GM18951 (cell line): ENCODE measurements at regions not wholly inside any gene's neighbourhood (a gene's known extent, or its start where the extent isn't known, plus 50 kb on each side); places are given as distances from the start of the nearest gene placed in this dataset.
A peak's percentile ranks its signal among the peaks of the same experiment; 100 is the strongest.

Source experiments
- POLR2A ChIP-seq: IDR thresholded peaks from 4 replicates; pipeline ENCODE4 v1.6.1; 2011; ENCODE audit warnings: mild to moderate bottlenecking; ENCODE audit not compliant: insufficient read length, insufficient read depth; ENCODE audit errors: extremely low read depth
- in situ Hi-C: fragments of 300-500 bp; cut with MboI; formaldehyde crosslinking; loops from one replicate; pipeline ENCODE4 v1.12.0; 2022; ENCODE audit warnings: low sequenced_read_pairs, mixed read lengths, inconsistent platforms; ENCODE audit not compliant: unreplicated experiment

DNA sequence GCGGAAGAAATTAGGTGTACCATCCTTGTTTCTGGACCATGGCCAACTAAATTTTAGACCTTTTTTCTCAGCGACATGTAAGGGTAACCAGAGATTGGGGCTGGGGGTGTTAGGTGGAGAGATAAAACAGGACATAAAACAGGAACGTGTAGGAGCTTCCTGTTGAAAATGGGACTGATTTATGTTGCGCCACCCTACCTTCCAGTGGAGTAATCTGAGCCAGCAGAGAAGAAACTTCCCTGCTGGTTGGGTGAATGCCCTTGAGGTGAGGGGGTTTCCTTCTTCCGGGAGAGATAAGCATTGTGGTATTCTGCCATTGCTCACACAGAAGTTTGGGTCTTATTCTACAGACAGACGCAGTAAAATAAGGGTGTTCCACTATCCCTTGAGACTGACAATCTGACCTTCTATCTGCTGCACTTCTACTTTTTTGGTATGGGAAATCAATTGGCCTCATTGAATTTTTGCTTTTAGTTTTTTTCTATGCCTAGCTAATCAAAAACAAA lies 417.6 kb downstream of the PCNX1 start:
- TF ChIP-seq POLR2A, result peak; percentile 20
- in situ Hi-C loops, result loop anchor here (10.0 kb wide), 2 partner anchors 70 to 410 kb away; no protein-coding TSS in a partner anchor

DNA sequence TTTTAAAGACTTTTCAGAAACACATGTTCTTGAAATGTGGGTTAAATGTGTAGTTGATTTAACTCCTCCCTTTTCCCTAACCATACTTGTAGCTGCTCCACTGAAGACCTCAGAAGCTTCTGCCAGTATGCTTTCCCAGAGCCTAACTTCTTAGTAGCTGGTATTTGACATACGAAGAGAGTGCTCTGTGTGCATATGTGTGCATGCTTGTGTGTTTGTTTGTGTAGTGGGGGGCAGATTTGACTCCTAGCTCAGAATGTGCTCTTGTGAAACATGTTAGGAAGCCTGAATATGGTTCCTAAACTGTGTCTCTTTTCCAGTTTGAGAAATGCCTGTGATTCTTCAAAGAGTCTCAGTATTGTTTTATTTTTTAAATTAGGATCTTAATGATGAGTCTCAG lies 420.4 kb downstream of the PCNX1 start:
- TF ChIP-seq POLR2A, result no peak
- in situ Hi-C loops, result loop anchor here (10.0 kb wide), 2 partner anchors 67 to 407 kb away; no protein-coding TSS in a partner anchor

DNA sequence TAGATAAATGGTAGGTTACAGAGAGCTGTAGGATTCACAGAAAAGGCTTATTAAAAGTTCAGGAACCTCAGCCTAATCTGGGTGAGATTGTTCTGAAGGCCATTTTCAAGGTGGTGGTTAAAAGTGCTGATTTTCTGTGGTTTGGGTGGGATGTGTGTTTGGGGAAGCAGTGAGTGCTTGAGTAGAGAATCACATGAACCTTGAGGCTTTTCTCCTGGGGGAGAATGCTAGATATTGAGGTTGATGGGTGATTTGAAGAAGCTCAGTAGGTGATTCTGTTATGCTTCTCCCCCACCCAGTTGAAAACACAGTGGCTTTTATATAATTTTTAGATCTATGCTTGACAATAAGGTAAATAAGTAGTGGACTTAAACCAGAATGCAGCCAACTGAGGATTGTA lies 420.9 kb downstream of the PCNX1 start:
- in situ Hi-C loops, result loop anchor here (10.0 kb wide), 2 partner anchors 67 to 407 kb away; no protein-coding TSS in a partner anchor
- TF ChIP-seq POLR2A, result no peak

DNA sequence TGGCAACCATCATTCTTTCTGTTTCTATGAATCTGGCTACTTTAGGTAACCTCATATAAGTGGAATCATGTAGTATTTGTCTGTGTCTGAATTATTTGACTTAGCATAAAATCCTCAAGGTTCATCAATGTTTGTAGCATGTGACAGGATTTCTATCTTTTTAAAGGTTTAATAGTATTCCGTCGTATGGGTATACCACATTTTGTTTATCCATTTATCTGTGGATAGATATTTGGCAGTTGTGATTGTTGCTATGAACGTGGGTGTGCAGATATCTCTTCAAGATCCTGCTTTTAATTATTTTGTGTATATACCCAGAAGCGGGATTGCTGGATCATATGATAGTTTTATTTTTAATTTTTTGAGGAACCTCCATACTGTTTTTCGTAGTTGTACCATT lies 421.7 kb downstream of the PCNX1 start:
- in situ Hi-C loops, result loop anchor here (10.0 kb wide), 2 partner anchors 66 to 406 kb away; no protein-coding TSS in a partner anchor
- no peak for TF ChIP-seq POLR2A

DNA sequence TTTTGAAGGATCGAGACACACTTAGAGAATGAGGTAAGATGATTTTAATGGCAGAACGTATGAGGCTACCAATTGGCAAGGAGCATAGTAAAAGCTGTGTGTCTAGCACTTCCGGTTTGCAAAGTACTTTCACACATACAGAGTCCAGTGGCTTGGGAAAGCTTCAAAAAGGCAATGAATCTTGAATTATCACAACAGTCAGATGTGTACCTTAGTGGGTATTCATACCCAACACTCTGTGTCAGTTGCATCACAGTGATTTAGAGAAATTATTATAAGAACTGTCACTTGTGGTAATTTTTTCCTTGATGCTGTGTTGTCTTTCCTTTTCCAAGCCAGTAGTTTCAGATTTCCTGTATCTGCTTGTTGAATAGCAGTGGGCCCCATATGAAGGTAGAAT lies 424.1 kb downstream of the PCNX1 start:
- in situ Hi-C loops, result no loop called here
- TF ChIP-seq POLR2A, result no peak

DNA sequence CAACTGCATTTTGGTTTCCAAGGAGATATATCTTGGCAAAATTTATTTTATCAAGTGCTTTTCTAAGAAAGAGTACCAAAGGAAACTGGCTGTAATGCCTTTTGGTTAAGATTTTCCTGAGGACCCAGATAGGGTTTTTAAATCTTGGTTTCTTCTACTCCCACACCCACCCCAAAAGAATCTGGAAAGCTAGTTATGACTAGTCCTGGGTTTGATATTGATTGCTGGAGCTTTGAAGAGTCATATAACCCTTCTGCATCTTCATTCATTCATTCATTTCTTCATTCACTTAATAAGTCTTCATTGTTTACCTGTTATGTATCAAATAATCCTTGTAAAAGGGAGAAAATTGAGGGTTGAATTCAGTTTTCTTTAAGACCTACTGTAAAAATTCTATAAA lies 425.2 kb downstream of the PCNX1 start:
- TF ChIP-seq POLR2A, result no peak
- in situ Hi-C loops, result no loop called here

DNA sequence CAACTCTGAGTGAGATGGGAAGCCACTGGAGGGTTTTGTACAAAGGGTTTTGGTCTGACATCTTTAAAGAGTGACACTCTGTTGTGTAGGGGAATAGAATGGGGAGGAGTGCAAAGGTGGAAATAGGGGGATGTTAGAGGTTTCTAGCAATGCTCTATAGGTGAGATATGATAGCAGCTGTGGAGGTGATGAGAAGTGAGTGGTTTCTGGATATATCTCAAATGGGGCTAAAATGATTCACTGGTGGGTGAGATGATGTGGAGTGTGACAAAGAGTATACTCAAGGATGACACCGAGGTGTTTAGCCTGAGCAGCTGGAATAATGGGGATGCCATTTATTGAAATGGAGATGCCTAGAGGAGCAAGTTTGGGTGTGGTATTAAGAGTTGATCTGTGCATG lies 426.4 kb downstream of the PCNX1 start:
- TF ChIP-seq POLR2A, result no peak
- in situ Hi-C loops, result no loop called here

DNA sequence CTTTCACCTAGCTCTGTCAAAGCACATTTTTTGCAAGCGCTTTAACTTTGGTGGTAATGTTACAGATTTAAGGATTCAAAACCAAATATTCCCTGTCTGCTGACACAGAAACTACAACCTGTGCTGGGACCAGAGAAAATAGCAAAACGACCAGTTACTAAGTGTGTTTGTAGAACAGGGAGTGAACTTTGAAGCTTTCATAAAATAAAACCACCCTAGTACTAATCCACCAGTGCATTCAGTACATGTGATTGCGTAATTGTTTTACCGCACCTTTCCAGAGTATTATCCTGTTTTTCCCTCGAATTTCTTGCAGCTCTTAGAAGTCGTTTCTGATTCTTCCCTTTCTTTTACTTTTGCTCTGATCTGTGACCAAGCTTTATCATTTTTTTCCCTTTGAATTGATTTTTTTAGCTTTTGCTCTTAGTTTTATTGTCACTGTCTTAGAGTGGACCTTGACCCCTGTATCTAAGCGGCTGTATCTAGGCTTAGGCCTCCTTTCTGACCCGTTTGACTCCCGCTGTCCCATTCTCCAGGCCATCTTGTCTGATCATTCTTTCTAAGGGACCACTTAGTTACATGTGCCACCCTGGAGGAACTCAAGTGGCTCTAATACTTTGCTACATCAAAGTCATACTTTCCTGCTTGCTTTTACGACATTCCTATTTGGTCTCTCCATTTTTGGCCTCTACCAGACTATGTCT lies 429.4 kb downstream of the PCNX1 start:
- TF ChIP-seq POLR2A, result no peak
- in situ Hi-C loops, result no loop called here

DNA sequence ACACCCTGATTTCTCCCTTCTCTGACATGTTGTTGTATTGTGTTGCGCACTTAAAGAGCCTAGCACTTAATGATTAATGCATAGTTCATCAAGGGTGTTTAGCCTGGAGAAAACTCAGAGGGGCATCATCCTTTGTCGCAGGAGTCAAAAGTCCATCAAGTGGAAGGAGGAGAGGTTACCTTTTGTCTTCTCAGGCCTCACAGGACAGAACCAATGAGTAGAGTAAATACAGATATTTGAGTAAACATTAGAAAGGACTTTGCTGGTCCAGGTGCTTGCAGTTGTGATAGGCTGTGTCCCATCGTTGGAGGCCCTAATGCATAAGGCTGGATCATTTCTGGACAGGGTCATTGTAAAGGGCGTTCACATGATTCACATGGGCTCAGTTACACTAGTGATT lies 430.9 kb downstream of the PCNX1 start:
- TF ChIP-seq POLR2A, result no peak
- in situ Hi-C loops, result no loop called here

DNA sequence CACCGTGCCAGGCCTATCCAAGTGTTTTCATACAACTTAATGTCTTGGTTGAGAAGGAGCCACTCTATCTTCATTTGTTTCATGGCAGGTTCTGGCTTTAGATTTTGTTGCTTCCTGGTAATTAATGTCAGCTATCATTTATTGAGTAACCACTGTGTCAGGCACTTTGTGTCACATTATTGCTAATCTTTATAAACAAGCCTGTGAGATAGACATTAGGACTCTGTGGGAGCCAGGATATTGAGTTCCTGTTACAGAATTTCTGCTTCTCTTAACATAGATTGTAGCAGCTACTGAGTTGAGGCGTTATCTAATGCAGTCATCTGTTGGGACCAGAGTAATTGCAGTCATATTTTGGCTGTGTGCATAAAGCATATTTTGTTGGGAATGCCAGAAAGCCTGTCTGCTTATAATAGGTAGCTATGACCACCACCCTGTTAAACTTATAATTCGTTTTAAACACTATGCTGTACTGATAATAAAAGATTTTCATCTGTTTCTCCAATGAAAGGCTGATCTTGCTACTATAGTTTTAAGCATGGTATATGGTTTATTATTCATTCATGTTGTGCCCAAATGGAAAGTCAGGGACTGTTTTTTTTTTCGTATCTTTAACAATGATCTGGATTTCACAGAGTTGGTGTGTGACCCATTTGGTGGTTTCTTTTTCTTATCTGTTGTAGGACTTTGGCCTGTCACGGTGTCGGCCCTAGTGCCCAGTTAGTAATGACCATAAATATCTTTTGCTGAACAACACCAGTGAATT lies 432.6 kb downstream of the PCNX1 start:
- in situ Hi-C loops, result no loop called here
- TF ChIP-seq POLR2A, result no peak

DNA sequence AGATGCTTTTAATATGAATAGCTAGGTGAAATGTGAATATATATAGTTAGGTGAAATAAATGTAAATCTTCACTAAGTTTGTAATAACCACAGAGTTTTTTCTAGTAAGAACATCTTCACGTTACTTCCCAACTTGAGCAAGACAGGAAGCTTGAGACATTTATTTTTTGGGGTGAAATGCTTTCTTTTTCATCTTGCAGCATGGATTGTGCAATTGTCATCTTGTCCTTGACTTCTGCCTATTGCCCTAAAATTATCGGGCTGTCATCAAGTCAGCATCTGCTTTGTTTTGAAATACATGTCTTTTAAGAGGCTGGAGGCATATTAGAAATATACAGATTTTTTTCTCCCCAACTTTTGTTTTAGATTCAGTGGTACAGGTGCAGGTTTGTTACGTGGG lies 433.9 kb downstream of the PCNX1 start:
- no peak for TF ChIP-seq POLR2A

DNA sequence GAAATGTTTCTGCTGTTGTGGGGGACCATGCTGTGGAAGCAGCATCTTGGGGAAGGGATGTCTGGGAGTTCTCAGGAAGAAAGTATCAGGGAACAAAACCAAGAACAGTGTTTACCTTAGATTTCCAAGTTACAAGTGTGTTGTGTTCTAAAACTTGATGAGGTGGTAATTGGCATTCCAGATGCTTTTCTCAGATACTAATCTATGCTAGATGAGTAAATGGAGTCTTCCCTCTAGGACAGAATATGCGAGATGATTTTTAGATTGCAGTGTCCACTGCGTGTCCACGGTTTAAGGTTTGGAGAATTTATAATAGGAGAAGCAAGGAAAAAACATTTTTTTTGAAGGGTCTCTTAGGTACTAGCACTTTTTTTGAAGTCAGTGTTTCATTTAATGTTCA lies 436.5 kb downstream of the PCNX1 start:
- no peak for TF ChIP-seq POLR2A
- in situ Hi-C loops, result no loop called here

More for the DNA sequence above, 433.9 kb downstream of the PCNX1 start:
- in situ Hi-C loops, result no loop called here

DNA sequence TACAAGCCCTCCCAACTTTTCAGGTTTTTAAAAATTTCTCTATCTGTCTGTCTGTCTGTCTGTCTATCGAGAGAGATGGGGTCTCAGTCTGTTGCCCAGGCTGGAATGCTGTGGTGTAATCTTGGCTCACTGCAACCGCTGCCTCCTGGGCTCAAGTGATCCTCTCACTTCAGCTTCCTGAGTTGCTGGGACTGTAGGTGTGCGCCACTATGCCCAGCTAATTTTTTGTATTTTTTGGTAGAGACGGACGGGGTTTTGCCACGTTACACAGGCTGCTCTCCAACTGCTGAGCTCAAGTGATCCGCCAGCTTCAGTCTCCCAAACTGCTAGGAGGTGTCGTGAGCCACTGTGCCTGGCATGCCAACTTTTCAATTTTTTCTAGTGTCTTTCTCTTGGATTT lies 437.2 kb downstream of the PCNX1 start:
- no peak for TF ChIP-seq POLR2A

DNA sequence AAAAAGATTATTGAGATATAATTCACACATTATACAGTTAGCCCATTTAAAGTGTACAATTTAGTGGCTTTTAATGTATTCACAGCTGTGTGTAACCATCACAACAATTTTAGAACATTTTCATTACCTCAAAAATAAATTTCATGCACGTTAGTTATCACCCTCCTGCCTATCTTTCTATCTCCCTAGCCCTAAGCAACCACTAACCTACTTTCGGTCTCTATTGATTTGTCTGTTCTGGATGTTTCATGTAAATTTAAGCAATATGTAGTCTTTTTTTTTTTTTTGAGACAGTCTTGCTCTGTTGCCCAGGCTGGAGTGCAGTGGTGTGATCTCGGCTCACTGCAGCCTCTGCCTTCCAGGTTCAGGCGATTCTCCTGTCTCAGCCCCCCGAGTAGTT lies 439.4 kb downstream of the PCNX1 start:
- in situ Hi-C loops, result no loop called here

More for the DNA sequence above, 437.2 kb downstream of the PCNX1 start:
- in situ Hi-C loops, result no loop called here

More for the DNA sequence above, 439.4 kb downstream of the PCNX1 start:
- no peak for TF ChIP-seq POLR2A
